BJ (cell line): ENCODE measurements at regions not wholly inside any gene's neighbourhood (a gene's known extent, or its start where the extent isn't known, plus 50 kb on each side); places are given as distances from the start of the nearest gene placed in this dataset.
"Not testable (repeated sequence)": the region's sequence is repeated elsewhere in the genome, so short reads cannot be mapped to it uniquely, and the experiment has no call there.

ENCODE experiments used
- CTCF ChIA-PET: fragments of 350-600 bp; formaldehyde crosslinking; extraction: SDS; loops from one replicate; lab custom pipeline; 2021; ENCODE audit warnings: antibody characterized with exemption, inconsistent platforms; lab: Yijun Ruan, JAX
- POLR2A ChIA-PET: fragments of 300-600 bp; sonication (Branson Sonifier 250); formaldehyde crosslinking; extraction: SDS; loops from one replicate; lab custom pipeline; 2021; ENCODE audit warnings: antibody characterized with exemption; lab: Charles Lee
- DNase-seq: peaks from one replicate; pipeline ENCODE4 v3.0.0-alpha.2; 2011; ENCODE audit warnings: low read depth
- H3K27me3 ChIP-seq: 2 replicates; pipeline ENCODE4 v1.6.0; 2011; ENCODE audit warnings: low read length; ENCODE audit not compliant: control insufficient read depth, insufficient read depth
- H3K36me3 ChIP-seq: 2 replicates; pipeline ENCODE4 v1.5.1; 2011; ENCODE audit warnings: low read length; ENCODE audit not compliant: control insufficient read depth, insufficient read depth
- H3K4me3 ChIP-seq: 2 replicates; pipeline ENCODE4 v1.5.1; 2011; ENCODE audit warnings: low read depth, mild to moderate bottlenecking, control low read depth, low read length
- TF ChIP-seq, protein P1 (sequence below): IDR thresholded peaks from 2 replicates; pipeline ENCODE4 v1.5.1; 2011; ENCODE audit warnings: low read depth, mild to moderate bottlenecking, control low read depth, inconsistent platforms, low read length, moderate library complexity; ENCODE audit not compliant: insufficient read depth

DNA sequence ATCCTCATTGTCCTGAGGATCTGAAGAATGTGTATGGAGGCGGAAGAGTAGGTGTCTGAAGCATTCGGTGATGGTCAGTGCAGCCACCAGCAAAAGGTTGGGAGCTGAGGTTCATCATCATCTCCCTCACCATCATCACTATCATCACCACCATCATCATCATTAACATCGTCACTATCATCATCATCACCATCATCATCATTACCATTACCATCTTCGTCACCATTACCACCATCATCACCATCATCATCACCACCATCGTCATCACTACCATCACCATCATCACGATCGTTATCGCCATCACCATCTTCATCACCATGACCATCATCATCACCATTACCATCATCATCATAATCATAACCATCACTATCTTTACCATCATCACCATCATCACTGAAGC, 90.8 kb upstream of the TMEM132D start:
- Histone ChIP-seq H3K27me3 (no peaks in the 10 kb centered on the region), H3K36me3 (no peaks in the 10 kb centered on the region), H3K4me3 (no peak overlapping the region)
- TF ChIP-seq, protein P1, sequence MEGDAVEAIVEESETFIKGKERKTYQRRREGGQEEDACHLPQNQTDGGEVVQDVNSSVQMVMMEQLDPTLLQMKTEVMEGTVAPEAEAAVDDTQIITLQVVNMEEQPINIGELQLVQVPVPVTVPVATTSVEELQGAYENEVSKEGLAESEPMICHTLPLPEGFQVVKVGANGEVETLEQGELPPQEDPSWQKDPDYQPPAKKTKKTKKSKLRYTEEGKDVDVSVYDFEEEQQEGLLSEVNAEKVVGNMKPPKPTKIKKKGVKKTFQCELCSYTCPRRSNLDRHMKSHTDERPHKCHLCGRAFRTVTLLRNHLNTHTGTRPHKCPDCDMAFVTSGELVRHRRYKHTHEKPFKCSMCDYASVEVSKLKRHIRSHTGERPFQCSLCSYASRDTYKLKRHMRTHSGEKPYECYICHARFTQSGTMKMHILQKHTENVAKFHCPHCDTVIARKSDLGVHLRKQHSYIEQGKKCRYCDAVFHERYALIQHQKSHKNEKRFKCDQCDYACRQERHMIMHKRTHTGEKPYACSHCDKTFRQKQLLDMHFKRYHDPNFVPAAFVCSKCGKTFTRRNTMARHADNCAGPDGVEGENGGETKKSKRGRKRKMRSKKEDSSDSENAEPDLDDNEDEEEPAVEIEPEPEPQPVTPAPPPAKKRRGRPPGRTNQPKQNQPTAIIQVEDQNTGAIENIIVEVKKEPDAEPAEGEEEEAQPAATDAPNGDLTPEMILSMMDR = no peak
- CTCF ChIA-PET = interaction anchor here (0.5 kb wide), 1 partner anchor 38 kb away, joined by 4 read pairs; no protein-coding TSS in a partner anchor
- POLR2A ChIA-PET = no interaction called here
- DNase-seq = no peak

DNA sequence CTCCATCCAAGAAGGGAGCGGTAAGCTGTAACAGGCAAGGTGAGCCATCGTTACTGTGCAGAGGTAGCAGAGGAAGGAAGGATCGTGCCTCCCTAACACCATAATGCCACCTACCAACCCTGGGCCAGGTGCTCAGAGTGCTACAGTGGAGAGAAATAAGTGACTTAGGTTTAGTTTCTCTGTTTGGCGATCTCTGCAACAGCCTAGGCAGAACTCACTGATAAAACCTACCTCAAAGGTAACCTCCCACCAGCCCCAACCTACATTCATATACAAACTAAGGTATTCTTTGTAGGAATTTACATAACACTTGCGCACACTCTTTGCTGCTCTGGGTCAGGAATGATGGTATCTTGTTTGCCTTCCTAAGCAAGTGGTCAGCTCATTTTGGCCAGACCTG, 93.4 kb upstream of the TMEM132D start:
- ChIA-PET CTCF (no interaction called here), POLR2A (no interaction called here)
- Histone ChIP-seq H3K36me3 (no peaks in the 10 kb centered on the region), H3K27me3 (no peaks in the 10 kb centered on the region), H3K4me3 (no peak overlapping the region)
- TF ChIP-seq, protein P1 = no peak
- no peak for DNase-seq

DNA sequence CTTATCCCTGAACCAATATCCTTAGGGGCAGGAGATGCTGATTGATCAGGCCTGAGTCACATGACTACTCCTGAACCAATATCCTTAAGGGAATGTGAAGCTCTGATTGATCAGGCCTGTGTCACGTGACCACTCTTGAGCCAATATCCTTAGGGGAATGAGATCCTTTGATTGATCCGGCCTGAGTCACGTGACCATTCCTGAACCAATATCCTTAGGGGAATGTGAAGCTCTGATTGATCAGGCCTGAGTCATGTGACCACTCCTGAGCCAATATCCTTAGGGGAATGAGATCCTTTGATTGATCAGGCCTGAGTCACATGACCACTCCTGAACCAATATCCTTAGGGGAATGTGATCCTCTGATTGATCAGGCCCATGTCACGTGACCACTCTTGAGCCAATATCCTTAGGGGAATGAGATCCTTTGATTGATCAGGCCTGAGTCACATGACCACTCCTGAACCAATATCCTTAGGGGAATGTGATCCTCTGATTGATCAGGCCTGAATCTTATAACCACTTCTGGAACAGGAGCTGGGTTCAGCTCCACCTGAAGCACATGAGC, 100.6 kb upstream of the TMEM132D start:
- H3K36me3 ChIP-seq, H3K4me3 ChIP-seq, H3K27me3 ChIP-seq, POLR2A ChIA-PET, DNase-seq, CTCF ChIA-PET: not testable (repeated sequence)

DNA sequence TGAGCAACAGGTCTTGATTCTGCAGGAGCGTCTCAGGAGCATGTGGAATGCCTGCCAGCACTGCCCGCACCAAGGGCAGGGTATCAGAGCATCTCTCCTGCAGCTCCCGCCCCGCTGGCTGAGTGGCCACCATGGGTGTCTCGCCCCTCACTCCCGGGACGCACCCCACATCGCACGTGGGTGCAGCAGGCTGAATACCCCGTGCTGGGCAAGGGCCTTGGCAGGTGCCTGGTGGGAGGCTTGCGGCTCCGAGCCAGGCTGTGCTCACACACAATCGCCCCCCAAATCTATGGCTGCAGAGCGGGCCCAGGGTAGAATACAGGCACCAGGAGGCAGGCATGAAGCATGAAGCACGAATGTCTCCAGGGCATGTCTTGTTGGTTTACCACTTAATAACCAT, 103.9 kb upstream of the TMEM132D start:
- Histone ChIP-seq H3K4me3 (no peak overlapping the region), H3K27me3 (no peaks in the 10 kb centered on the region), H3K36me3 (no peaks in the 10 kb centered on the region)
- ChIA-PET POLR2A (no interaction called here), CTCF (interaction anchor here (0.7 kb wide), 1 partner anchor 13 kb away, joined by 3 read pairs; no protein-coding TSS in a partner anchor)
- no peak for DNase-seq
- TF ChIP-seq, protein P1 = no peak

DNA sequence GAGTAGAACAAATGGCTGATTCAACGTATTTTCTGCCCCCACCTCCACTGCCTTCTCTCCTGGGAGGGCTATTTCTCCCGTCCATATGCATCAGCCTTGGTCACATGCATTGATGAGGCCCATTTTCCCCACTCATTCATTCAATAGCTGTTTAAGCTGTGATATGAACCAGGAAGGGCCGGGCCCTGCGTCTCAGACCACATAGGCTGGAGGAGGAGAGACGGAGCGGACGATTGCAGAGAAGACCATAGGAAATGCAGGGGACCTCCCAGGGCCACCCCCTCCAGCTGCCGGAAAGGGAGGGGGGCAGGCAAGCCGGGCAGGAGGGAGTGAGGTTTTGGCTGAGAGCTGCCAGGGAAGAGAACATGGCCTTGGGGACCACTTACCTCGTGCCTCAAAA, 104.4 kb upstream of the TMEM132D start:
- Histone ChIP-seq H3K36me3 (no peaks in the 10 kb centered on the region), H3K27me3 (no peaks in the 10 kb centered on the region), H3K4me3 (no peak overlapping the region)
- no peak for DNase-seq
- ChIA-PET POLR2A (no interaction called here), CTCF (interaction anchor here (0.7 kb wide), 1 partner anchor 13 kb away, joined by 3 read pairs; no protein-coding TSS in a partner anchor)
- TF ChIP-seq, protein P1 = no peak

- CTCF ChIA-PET = no interaction called here
Measured at GRCh38 chr12:130009961-130010360, 106.1 kb upstream of the TMEM132D start.

More at GRCh38 chr12:130009961-130010360, 106.1 kb upstream of the TMEM132D start:
- DNase-seq = no peak
- H3K27me3 ChIP-seq = no peaks in the 10 kb centered on the region
- H3K36me3 ChIP-seq = no peaks in the 10 kb centered on the region
- no peak overlapping the region for H3K4me3 ChIP-seq
- POLR2A ChIA-PET = no interaction called here
- TF ChIP-seq, protein P1 = no peak
